ENCODE measurements at regions not wholly inside any gene's neighbourhood (a gene's known extent, or its start where the extent isn't known, plus 50 kb on each side); places are given as distances from the start of the nearest gene placed in this dataset.

DNA sequence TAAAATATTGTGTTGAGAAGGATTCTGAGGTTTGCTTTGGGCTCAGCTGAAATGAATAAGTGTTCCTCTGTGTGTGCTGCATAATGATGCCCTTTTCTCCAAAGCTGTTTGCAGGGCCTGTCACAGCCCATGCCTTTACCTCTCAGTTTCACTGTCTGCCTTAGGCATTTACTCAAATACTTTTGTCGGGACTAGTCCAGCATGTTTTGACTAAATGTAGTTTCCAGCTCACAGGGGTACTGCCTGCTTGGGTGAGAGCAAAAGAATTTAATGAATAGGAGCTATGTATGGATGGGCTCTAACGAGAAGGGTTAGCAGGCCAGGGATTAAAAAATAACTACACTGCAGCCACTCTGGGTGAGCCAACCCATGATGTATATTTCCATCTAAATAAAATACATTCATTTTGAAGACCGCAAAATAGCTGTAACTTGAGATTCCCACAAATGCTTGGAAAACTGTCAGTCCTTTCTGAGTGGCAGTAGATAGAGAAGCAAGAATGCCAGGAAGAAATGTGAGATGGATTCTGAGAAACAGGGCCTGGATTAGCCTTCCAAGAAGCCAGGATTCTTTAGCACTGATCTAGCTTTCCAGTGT lies 549.2 kb upstream of the TBL1XR1 start:
- no peak for ATAC-seq
- H3K4me3 Mint-ChIP-seq, result no peak overlapping the region

DNA sequence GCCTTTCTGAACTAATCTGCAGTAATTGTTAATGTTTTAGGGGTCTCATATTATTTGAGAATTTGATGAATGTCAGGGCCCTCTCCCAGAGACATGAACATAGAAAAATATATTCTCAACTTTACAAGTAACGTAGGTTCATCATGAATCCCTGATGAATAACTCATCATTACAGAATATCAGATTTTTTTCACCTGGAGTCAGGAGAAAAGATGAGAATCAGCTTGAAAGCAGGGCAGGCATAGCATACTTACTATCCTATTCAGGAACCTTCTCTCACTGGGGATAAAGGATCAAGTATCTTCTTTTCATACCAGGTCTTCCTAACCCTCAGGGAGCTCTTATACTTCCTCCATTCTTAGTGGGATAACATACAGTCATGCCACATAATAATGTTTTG lies 552.6 kb upstream of the TBL1XR1 start:
- Mint-ChIP-seq H3K9me3 (no peaks in the 10 kb centered on the region), H3K4me3 (no peak overlapping the region), H3K4me1 (peaks cover 18% of the 10 kb centered on the region), H3K27me3 (ENCODE audit: low read depth) (no peaks in the 10 kb centered on the region), H3K36me3 (no peaks in the 10 kb centered on the region), H3K27ac (no peak overlapping the region)
- ChIA-PET POLR2A (interaction anchor here (0.5 kb wide), 1 partner anchor 136 kb away, joined by 3 read pairs; no protein-coding TSS in a partner anchor), CTCF (no interaction called here)
- DNase-seq (ENCODE audit: low spot score) (no peak), ATAC-seq (no peak)
- TF ChIP-seq ZNF138 (CRISPR knock-in tag; conservative IDR thresholded peaks at IDR 0.05) (no peak), MYBL2 (CRISPR knock-in tag; IDR thresholded peaks at IDR 0.05) (no peak), SMAD4 (CRISPR knock-in tag; IDR thresholded peaks at IDR 0.05) (no peak), TEAD4 (CRISPR knock-in tag; IDR thresholded peaks at IDR 0.05) (no peak), CREB1 (CRISPR knock-in tag; IDR thresholded peaks at IDR 0.05) (no peak), CDX4 (CRISPR knock-in tag; IDR thresholded peaks at IDR 0.05; ENCODE audit: borderline replicate concordance) (no peak), ZNF512 (CRISPR knock-in tag; IDR thresholded peaks at IDR 0.05; ENCODE audit: borderline replicate concordance) (no peak), FOXJ3 (CRISPR knock-in tag; IDR thresholded peaks at IDR 0.05; ENCODE audit: borderline replicate concordance) (no peak)
- TF ChIP-seq, protein P1, sequence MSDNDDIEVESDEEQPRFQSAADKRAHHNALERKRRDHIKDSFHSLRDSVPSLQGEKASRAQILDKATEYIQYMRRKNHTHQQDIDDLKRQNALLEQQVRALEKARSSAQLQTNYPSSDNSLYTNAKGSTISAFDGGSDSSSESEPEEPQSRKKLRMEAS (CRISPR knock-in tag; IDR thresholded peaks at IDR 0.05), result no peak
- TF ChIP-seq, protein P2, sequence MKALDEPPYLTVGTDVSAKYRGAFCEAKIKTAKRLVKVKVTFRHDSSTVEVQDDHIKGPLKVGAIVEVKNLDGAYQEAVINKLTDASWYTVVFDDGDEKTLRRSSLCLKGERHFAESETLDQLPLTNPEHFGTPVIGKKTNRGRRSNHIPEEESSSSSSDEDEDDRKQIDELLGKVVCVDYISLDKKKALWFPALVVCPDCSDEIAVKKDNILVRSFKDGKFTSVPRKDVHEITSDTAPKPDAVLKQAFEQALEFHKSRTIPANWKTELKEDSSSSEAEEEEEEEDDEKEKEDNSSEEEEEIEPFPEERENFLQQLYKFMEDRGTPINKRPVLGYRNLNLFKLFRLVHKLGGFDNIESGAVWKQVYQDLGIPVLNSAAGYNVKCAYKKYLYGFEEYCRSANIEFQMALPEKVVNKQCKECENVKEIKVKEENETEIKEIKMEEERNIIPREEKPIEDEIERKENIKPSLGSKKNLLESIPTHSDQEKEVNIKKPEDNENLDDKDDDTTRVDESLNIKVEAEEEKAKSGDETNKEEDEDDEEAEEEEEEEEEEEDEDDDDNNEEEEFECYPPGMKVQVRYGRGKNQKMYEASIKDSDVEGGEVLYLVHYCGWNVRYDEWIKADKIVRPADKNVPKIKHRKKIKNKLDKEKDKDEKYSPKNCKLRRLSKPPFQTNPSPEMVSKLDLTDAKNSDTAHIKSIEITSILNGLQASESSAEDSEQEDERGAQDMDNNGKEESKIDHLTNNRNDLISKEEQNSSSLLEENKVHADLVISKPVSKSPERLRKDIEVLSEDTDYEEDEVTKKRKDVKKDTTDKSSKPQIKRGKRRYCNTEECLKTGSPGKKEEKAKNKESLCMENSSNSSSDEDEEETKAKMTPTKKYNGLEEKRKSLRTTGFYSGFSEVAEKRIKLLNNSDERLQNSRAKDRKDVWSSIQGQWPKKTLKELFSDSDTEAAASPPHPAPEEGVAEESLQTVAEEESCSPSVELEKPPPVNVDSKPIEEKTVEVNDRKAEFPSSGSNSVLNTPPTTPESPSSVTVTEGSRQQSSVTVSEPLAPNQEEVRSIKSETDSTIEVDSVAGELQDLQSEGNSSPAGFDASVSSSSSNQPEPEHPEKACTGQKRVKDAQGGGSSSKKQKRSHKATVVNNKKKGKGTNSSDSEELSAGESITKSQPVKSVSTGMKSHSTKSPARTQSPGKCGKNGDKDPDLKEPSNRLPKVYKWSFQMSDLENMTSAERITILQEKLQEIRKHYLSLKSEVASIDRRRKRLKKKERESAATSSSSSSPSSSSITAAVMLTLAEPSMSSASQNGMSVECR (CRISPR knock-in tag; IDR thresholded peaks at IDR 0.05; ENCODE audit: borderline replicate concordance), result no peak

More for the DNA sequence above, 549.2 kb upstream of the TBL1XR1 start:
- Mint-ChIP-seq H3K27me3 (ENCODE audit: low read depth) (no peaks in the 10 kb centered on the region), H3K27ac (no peak overlapping the region), H3K9me3 (no peaks in the 10 kb centered on the region), H3K4me1 (peaks cover 7% of the 10 kb centered on the region), H3K36me3 (no peaks in the 10 kb centered on the region)
- POLR2A ChIA-PET, result no interaction called here
- CTCF ChIA-PET, result interaction anchor here (1.3 kb wide), 1 partner anchor 124 kb away, joined by 4 read pairs; no protein-coding TSS in a partner anchor
- TF ChIP-seq ZNF219 (CRISPR knock-in tag; IDR thresholded peaks at IDR 0.05; ENCODE audit: borderline replicate concordance), result no peak
- TF ChIP-seq SMAD4 (CRISPR knock-in tag; IDR thresholded peaks at IDR 0.05), result no peak
- TF ChIP-seq ETV6 (CRISPR knock-in tag; IDR thresholded peaks at IDR 0.05), result no peak
- no peak for TF ChIP-seq ATF3 (CRISPR knock-in tag; conservative IDR thresholded peaks at IDR 0.05)
- TF ChIP-seq ZNF263 (CRISPR knock-in tag; IDR thresholded peaks at IDR 0.05; ENCODE audit: low read depth), result no peak
- TF ChIP-seq PRRX2 (CRISPR knock-in tag; IDR thresholded peaks at IDR 0.05), result no peak
- TF ChIP-seq ESRRA (CRISPR knock-in tag; IDR thresholded peaks at IDR 0.05; ENCODE audit: borderline replicate concordance), result no peak
- TF ChIP-seq GRHL2 (CRISPR knock-in tag; IDR thresholded peaks at IDR 0.05; ENCODE audit: insufficient replicate concordance, severe bottlenecking), result no peak
- TF ChIP-seq, protein P3, sequence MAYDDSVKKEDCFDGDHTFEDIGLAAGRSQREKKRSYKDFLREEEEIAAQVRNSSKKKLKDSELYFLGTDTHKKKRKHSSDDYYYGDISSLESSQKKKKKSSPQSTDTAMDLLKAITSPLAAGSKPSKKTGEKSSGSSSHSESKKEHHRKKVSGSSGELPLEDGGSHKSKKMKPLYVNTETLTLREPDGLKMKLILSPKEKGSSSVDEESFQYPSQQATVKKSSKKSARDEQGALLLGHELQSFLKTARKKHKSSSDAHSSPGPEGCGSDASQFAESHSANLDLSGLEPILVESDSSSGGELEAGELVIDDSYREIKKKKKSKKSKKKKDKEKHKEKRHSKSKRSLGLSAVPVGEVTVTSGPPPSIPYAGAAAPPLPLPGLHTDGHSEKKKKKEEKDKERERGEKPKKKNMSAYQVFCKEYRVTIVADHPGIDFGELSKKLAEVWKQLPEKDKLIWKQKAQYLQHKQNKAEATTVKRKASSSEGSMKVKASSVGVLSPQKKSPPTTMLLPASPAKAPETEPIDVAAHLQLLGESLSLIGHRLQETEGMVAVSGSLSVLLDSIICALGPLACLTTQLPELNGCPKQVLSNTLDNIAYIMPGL (CRISPR knock-in tag; IDR thresholded peaks at IDR 0.05), result no peak
- TF ChIP-seq, protein P1 (CRISPR knock-in tag; IDR thresholded peaks at IDR 0.05), result no peak
- TF ChIP-seq ZNF512 (CRISPR knock-in tag; IDR thresholded peaks at IDR 0.05; ENCODE audit: borderline replicate concordance), result no peak
- no peak for TF ChIP-seq USF2 (CRISPR knock-in tag; IDR thresholded peaks at IDR 0.05)
- no peak for DNase-seq (ENCODE audit: low spot score)
